ENCODE measurements at regions not wholly inside any gene's neighbourhood (a gene's known extent, or its start where the extent isn't known, plus 50 kb on each side); places are given as distances from the start of the nearest gene placed in this dataset.

DNA sequence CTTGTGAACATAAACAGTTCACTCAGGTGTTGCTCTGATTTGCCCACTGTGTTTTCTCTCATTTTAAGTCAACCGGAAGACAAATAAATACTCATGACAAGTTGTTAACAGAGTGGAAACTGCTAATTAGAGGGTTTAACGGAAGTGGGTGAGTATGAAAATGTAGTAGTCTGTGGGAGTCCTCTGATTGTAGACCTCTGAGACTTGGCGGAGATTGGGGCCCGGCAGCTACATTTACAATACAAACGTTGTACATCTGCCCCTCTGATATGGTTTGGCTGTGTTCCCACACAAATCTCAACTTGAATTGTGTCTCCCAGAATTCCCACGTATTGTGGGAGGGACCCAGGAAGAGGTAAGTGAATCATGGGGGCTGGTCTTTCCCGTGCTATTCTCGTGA lies 107.3 kb upstream of the FAM98A start:
- TF ChIP-seq, protein P1, sequence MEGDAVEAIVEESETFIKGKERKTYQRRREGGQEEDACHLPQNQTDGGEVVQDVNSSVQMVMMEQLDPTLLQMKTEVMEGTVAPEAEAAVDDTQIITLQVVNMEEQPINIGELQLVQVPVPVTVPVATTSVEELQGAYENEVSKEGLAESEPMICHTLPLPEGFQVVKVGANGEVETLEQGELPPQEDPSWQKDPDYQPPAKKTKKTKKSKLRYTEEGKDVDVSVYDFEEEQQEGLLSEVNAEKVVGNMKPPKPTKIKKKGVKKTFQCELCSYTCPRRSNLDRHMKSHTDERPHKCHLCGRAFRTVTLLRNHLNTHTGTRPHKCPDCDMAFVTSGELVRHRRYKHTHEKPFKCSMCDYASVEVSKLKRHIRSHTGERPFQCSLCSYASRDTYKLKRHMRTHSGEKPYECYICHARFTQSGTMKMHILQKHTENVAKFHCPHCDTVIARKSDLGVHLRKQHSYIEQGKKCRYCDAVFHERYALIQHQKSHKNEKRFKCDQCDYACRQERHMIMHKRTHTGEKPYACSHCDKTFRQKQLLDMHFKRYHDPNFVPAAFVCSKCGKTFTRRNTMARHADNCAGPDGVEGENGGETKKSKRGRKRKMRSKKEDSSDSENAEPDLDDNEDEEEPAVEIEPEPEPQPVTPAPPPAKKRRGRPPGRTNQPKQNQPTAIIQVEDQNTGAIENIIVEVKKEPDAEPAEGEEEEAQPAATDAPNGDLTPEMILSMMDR (IDR thresholded peaks at IDR 0.05), result no peak
- no peak for TF ChIP-seq POLR2A (IDR thresholded peaks at IDR 0.05)
